ENCODE measurements at regions not wholly inside any gene's neighbourhood (a gene's known extent, or its start where the extent isn't known, plus 50 kb on each side); places are given as distances from the start of the nearest gene placed in this dataset.

DNA sequence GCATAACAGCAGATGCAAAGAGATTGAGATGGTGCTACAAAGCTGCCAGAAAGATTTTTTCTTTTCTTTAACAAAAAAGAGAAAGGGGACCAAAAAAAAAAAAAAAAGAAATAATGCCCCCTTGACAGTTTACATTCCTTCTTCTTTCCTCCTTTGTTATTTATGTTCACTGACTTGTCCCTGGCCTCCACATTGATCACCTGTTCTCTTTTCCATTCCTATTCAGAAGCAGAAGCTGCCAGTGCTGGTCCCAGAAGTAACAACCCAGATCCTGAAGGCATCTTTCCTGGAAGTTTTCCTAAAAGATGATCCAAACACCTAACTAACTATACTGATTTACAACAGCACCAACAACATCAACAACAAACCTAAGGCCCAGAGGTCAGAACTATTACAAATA lies 728.1 kb downstream of the KCNJ2 start (continued):
- TF ChIP-seq TAF7 (optimal IDR thresholded peaks at IDR 0.05; ENCODE audit: borderline replicate concordance, low read depth, low read length) = no peak
- TF ChIP-seq RNF2 (IDR thresholded peaks at IDR 0.05; ENCODE audit: borderline replicate concordance, low read depth, low read length, missing control alignments, poor library complexity, severe bottlenecking) = no peak
- no peak for TF ChIP-seq CBX8 (IDR thresholded peaks at IDR 0.05; ENCODE audit: borderline replicate concordance, low read depth, low read length)
- no peak for TF ChIP-seq NRF1 (IDR thresholded peaks at IDR 0.05; ENCODE audit: low read depth, low read length)
- no peak for TF ChIP-seq MAFK (IDR thresholded peaks at IDR 0.05; ENCODE audit: low read depth, low read length)
- TF ChIP-seq FOSL1 (IDR thresholded peaks at IDR 0.05; ENCODE audit: insufficient read depth, low read depth, low read length) = no peak
- TF ChIP-seq SP4 (IDR thresholded peaks at IDR 0.05; ENCODE audit: low read length) = no peak
- TF ChIP-seq BRCA1 (IDR thresholded peaks at IDR 0.05; ENCODE audit: low read depth, low read length) = no peak
- no peak for TF ChIP-seq CHD1 (IDR thresholded peaks at IDR 0.05; ENCODE audit: low read depth, low read length)
